Prostate gland (tissue), 2 donors: ENCODE measurements at regions not wholly inside any gene's neighbourhood (a gene's known extent, or its start where the extent isn't known, plus 50 kb on each side); places are given as distances from the start of the nearest gene placed in this dataset.

Experiments used
- POLR2A ChIP-seq: fragments of 450-650 bp; IDR thresholded peaks from one replicate; pipeline ENCODE4 v1.6.1; 2016; ENCODE audit warnings: antibody characterized with exemption, mild to moderate bottlenecking
- POLR2AphosphoS5 ChIP-seq: sonication (generic); formaldehyde crosslinking; IDR thresholded peaks from one replicate; pipeline ENCODE4 v1.6.1; 2017; ENCODE audit warnings: antibody characterized with exemption
- TF ChIP-seq, protein P1 (sequence below), 4 experiments: fragments of 200-600 bp in 2 of 4; fragments of 450-650 bp in 2 of 4; sonication (generic) in 2 of 4; IDR thresholded peaks; 1 replicate in 3 of 4; 2 replicates in 1 of 4; pipeline ENCODE4 v1.5.1; 2016 to 2019; ENCODE audit warnings: antibody characterized with exemption in 4 of 4, mild to moderate bottlenecking in 2 of 4, moderate library complexity in 2 of 4

DNA sequence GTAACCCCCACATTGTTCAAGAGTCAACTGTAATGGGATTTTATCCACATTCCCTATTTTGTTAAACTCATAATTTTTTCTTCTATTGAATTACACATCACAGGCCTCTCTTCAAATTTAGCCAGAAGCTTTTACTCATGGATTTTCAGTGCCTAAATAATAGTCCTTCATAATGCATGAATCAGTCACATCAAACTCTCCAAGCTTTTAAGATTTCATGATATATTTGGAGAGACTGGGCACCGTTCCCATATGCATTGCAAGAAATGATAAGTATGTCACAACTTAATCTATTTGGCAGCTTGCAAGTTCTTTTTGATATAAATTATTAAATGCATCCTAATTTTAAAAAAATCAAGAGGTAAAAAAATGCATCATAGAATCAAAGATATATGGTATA is 465.9 kb downstream of the DMAC1 start:
- TF ChIP-seq POLR2AphosphoS5 (no peak), POLR2A (no peak)
- TF ChIP-seq, protein P1, sequence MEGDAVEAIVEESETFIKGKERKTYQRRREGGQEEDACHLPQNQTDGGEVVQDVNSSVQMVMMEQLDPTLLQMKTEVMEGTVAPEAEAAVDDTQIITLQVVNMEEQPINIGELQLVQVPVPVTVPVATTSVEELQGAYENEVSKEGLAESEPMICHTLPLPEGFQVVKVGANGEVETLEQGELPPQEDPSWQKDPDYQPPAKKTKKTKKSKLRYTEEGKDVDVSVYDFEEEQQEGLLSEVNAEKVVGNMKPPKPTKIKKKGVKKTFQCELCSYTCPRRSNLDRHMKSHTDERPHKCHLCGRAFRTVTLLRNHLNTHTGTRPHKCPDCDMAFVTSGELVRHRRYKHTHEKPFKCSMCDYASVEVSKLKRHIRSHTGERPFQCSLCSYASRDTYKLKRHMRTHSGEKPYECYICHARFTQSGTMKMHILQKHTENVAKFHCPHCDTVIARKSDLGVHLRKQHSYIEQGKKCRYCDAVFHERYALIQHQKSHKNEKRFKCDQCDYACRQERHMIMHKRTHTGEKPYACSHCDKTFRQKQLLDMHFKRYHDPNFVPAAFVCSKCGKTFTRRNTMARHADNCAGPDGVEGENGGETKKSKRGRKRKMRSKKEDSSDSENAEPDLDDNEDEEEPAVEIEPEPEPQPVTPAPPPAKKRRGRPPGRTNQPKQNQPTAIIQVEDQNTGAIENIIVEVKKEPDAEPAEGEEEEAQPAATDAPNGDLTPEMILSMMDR (IDR thresholded peaks at IDR 0.05) = no peak
